ENCODE measurements at regions not wholly inside any gene's neighbourhood (a gene's known extent, or its start where the extent isn't known, plus 50 kb on each side); places are given as distances from the start of the nearest gene placed in this dataset.

GRCh38 chr14:71661441-71661840 is 270.8 kb upstream of the RGS6 start:
- TF ChIP-seq CTCF (IDR thresholded peaks at IDR 0.05) (no peak), POLR2A (IDR thresholded peaks at IDR 0.05) (no peak), POLR2AphosphoS5 (IDR thresholded peaks at IDR 0.05) (no peak)

Measured in prostate gland (tissue), 2 donors.